ENCODE measurements at regions not wholly inside any gene's neighbourhood (a gene's known extent, or its start where the extent isn't known, plus 50 kb on each side); places are given as distances from the start of the nearest gene placed in this dataset.

GRCh38 chr6:145485288-145485687 lies 250.0 kb downstream of the EPM2A start (continued):
- TF ChIP-seq CHD7 (IDR thresholded peaks at IDR 0.05; ENCODE audit: insufficient replicate concordance, low read length) (no peak), KDM1A (IDR thresholded peaks at IDR 0.05; ENCODE audit: borderline replicate concordance, low read length) (no peak)

Measured in H1 (cell line).